ENCODE measurements at regions not wholly inside any gene's neighbourhood (a gene's known extent, or its start where the extent isn't known, plus 50 kb on each side); places are given as distances from the start of the nearest gene placed in this dataset.
"Not testable (repeated sequence)": the region's sequence is repeated elsewhere in the genome, so short reads cannot be mapped to it uniquely, and the experiment has no call there.

DNA sequence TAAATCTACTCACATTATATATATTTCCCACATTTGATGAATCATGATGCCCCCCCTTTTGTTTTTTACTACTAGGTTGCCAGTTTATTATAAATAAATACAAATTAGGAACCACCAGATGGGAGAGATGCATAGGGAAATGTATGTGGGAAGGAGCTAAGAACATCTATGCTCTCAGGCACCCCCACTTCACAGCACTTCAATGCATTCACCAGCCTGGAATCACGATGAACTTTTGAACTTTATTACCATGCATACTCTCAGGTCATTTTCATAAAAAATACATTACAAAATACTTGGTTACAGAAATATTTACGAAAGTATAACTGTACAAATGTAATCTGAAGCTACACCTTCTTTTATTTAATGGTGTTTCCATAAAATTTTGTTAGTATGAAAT lies 988.0 kb upstream of the EPHA6 start:
- TF ChIP-seq, protein P1, sequence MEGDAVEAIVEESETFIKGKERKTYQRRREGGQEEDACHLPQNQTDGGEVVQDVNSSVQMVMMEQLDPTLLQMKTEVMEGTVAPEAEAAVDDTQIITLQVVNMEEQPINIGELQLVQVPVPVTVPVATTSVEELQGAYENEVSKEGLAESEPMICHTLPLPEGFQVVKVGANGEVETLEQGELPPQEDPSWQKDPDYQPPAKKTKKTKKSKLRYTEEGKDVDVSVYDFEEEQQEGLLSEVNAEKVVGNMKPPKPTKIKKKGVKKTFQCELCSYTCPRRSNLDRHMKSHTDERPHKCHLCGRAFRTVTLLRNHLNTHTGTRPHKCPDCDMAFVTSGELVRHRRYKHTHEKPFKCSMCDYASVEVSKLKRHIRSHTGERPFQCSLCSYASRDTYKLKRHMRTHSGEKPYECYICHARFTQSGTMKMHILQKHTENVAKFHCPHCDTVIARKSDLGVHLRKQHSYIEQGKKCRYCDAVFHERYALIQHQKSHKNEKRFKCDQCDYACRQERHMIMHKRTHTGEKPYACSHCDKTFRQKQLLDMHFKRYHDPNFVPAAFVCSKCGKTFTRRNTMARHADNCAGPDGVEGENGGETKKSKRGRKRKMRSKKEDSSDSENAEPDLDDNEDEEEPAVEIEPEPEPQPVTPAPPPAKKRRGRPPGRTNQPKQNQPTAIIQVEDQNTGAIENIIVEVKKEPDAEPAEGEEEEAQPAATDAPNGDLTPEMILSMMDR (IDR thresholded peaks at IDR 0.05; ENCODE audit: unreplicated experiment in 3 of 3): no peak
- H3K27me3 Mint-ChIP-seq (ENCODE audit: low read depth): no peaks in the 10 kb centered on the region

GRCh38 chr3:95832146-95832545 lies 982.2 kb upstream of the EPHA6 start:
- TF ChIP-seq, protein P1 (IDR thresholded peaks at IDR 0.05; ENCODE audit: unreplicated experiment in 3 of 3): no peak
- H3K9me3 Mint-ChIP-seq: peaks cover 13% of the 10 kb centered on the region
- no peaks in the 10 kb centered on the region for H3K4me1 Mint-ChIP-seq
- H3K36me3 Mint-ChIP-seq (ENCODE audit: low read depth): no peaks in the 10 kb centered on the region
- no peak overlapping the region for H3K27ac Mint-ChIP-seq
- H3K27me3 Mint-ChIP-seq (ENCODE audit: low read depth): no peaks in the 10 kb centered on the region
- H3K4me3 Mint-ChIP-seq: no peak overlapping the region

More for the DNA sequence above, 988.0 kb upstream of the EPHA6 start:
- no peak overlapping the region for H3K27ac Mint-ChIP-seq
- no peaks in the 10 kb centered on the region for H3K9me3 Mint-ChIP-seq
- no peaks in the 10 kb centered on the region for H3K4me1 Mint-ChIP-seq
- no peak overlapping the region for H3K4me3 Mint-ChIP-seq
- no peaks in the 10 kb centered on the region for H3K36me3 Mint-ChIP-seq (ENCODE audit: low read depth)

DNA sequence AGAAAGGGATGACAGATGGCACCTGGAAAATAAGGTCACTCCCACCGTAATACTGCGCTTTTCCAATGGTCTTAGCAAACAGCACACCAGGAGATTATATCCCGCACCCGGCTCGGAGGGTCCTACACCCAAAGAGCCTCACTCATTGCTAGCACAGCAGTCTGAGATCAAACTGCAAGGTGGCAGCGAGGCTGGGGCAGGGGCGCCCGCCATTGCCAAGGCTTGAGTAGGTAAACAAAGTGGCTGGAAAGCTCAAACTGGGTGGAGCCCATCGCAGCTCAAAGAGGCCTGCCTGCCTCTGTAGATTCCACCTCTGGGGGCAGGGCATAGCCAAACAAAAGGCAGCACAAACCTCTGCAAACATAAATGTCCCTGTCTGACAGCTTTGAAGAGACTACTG lies 953.8 kb upstream of the EPHA6 start:
- H3K27ac Mint-ChIP-seq; H3K36me3 Mint-ChIP-seq (ENCODE audit: low read depth); H3K4me3 Mint-ChIP-seq; H3K4me1 Mint-ChIP-seq; H3K27me3 Mint-ChIP-seq (ENCODE audit: low read depth): not testable (repeated sequence)
- peaks cover 14% of the 10 kb centered on the region for H3K9me3 Mint-ChIP-seq

DNA sequence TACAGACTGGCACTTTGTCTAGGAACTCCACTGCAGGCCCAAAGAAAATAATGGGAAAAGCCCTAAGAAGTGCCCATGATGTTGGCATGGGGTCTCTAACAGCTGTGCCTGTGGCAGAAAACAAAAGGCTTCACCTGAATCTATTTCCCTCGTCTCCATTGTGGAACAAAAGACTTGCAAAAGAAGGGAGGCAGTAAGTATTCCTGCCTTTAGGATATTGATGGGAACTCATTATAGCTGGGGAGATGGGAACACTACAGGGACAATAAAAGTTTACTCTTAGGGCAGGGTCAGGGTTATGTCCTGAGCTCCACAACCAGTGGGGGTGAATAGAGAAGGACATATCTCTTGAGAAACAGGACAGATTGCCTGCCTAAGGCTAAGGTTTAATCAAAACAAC lies 930.6 kb upstream of the EPHA6 start:
- H3K36me3 Mint-ChIP-seq (ENCODE audit: low read depth): no peaks in the 10 kb centered on the region
- no peak overlapping the region for H3K4me3 Mint-ChIP-seq
- no peak overlapping the region for H3K27ac Mint-ChIP-seq
- TF ChIP-seq, protein P1 (IDR thresholded peaks at IDR 0.05; ENCODE audit: unreplicated experiment in 3 of 3): no peak
- H3K4me1 Mint-ChIP-seq: no peaks in the 10 kb centered on the region
- H3K9me3 Mint-ChIP-seq: no peaks in the 10 kb centered on the region
- H3K27me3 Mint-ChIP-seq (ENCODE audit: low read depth): no peaks in the 10 kb centered on the region

- Mint-ChIP-seq H3K4me3 (no peak overlapping the region), H3K4me1 (no peaks in the 10 kb centered on the region), H3K27me3 (ENCODE audit: low read depth) (no peaks in the 10 kb centered on the region), H3K27ac (no peak overlapping the region), H3K36me3 (ENCODE audit: low read depth) (no peaks in the 10 kb centered on the region), H3K9me3 (no peaks in the 10 kb centered on the region)
- TF ChIP-seq, protein P1 (IDR thresholded peaks at IDR 0.05; ENCODE audit: unreplicated experiment in 3 of 3): no peak
These were observed 927.8 kb upstream of the EPHA6 start for GRCh38 chr3:95886616-95887015.

DNA sequence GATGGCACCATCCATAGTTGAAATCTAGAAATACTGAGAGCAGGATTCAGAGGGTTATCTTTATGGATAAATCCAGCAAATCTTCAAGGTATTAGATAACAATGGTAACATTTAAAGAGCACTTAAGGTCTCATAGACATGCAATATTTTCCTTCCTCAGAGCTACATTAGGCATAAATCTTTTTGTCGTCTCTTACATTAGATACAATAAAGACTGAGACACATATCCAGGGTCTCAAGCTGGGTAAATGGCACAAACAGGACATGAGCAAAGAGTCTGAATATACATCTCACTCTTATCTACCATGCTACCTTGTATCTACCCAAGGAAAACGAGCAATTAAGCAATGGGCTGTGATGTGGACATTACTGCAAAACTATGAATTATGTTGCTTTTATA lies 927.3 kb upstream of the EPHA6 start:
- H3K4me3 Mint-ChIP-seq: no peak overlapping the region
- H3K4me1 Mint-ChIP-seq: no peaks in the 10 kb centered on the region
- no peak overlapping the region for H3K27ac Mint-ChIP-seq
- H3K36me3 Mint-ChIP-seq (ENCODE audit: low read depth): no peaks in the 10 kb centered on the region
- no peaks in the 10 kb centered on the region for H3K9me3 Mint-ChIP-seq
- no peaks in the 10 kb centered on the region for H3K27me3 Mint-ChIP-seq (ENCODE audit: low read depth)
- TF ChIP-seq, protein P1 (IDR thresholded peaks at IDR 0.05; ENCODE audit: unreplicated experiment in 3 of 3): no peak
